Germinal center (tissue), 1 donor: ENCODE measurements at regions not wholly inside any gene's neighbourhood (a gene's known extent, or its start where the extent isn't known, plus 50 kb on each side); places are given as distances from the start of the nearest gene placed in this dataset.

Experiments used
- DNase-seq: peaks from one replicate; pipeline ENCODE4 v3.0.0; 2012; ENCODE audit warnings: mixed read lengths, low spot score

- DNase-seq: no peak
Observed at GRCh38 chr3:98962189-98962930, 60.9 kb upstream of the DCBLD2 start.

GRCh38 chr3:98961161-98962155 is 60.0 kb upstream of the DCBLD2 start:
- no peak for DNase-seq

GRCh38 chr3:98957681-98958080 is 56.2 kb upstream of the DCBLD2 start:
- DNase-seq: no peak

- DNase-seq: no peak
Observed at GRCh38 chr3:98956008-98956407, 54.5 kb upstream of the DCBLD2 start.

- no peak for DNase-seq
Observed at GRCh38 chr3:98954791-98955604, 53.5 kb upstream of the DCBLD2 start.

- DNase-seq: no peak
Observed at GRCh38 chr3:98954242-98954641, 52.7 kb upstream of the DCBLD2 start.

GRCh38 chr3:98952404-98952803 is 50.9 kb upstream of the DCBLD2 start:
- DNase-seq: no peak
